CD4-positive, alpha-beta T cell treated with Interleukin-2 at 100 ng/mL for 4 hours (primary cell): ENCODE measurements at regions not wholly inside any gene's neighbourhood (a gene's known extent, or its start where the extent isn't known, plus 50 kb on each side); places are given as distances from the start of the nearest gene placed in this dataset.
"Not testable (repeated sequence)": the region's sequence is repeated elsewhere in the genome, so short reads cannot be mapped to it uniquely, and the experiment has no call there.

Experiments used
- DNase-seq: peaks from one replicate; pipeline ENCODE4 v3.0.0-alpha.2; 2020; ENCODE audit warnings: low spot score

- DNase-seq: not testable (repeated sequence)
Observed at GRCh38 chr5:91241460-91241859, 141.7 kb downstream of the ARRDC3 start.

- no peak for DNase-seq
Observed at GRCh38 chr5:91240175-91240574, 142.9 kb downstream of the ARRDC3 start.

GRCh38 chr5:91235271-91235694, 147.8 kb downstream of the ARRDC3 start:
- DNase-seq: no peak

- no peak for DNase-seq
Observed at GRCh38 chr5:91232523-91232922, 150.6 kb downstream of the ARRDC3 start.

- no peak for DNase-seq
Observed at GRCh38 chr5:91229031-91229727, 153.9 kb downstream of the ARRDC3 start.

GRCh38 chr5:91228188-91228587, 154.9 kb downstream of the ARRDC3 start:
- no peak for DNase-seq

GRCh38 chr5:91225848-91226686, 157.1 kb downstream of the ARRDC3 start:
- peak; percentile 71 for DNase-seq

- DNase-seq: no peak
Observed at GRCh38 chr5:91224969-91225368, 158.1 kb downstream of the ARRDC3 start.

- DNase-seq: no peak
Observed at GRCh38 chr5:91224456-91224855, 158.7 kb downstream of the ARRDC3 start.

GRCh38 chr5:91223886-91224285, 159.2 kb downstream of the ARRDC3 start:
- no peak for DNase-seq

- DNase-seq: no peak
Observed at GRCh38 chr5:91222482-91222881, 160.6 kb downstream of the ARRDC3 start.

- no peak for DNase-seq
Observed at GRCh38 chr5:91221917-91222316, 161.2 kb downstream of the ARRDC3 start.

- peak; percentile 38 for DNase-seq
Observed at GRCh38 chr5:91219803-91220371, 163.2 kb downstream of the ARRDC3 start.

- DNase-seq: no peak
Observed at GRCh38 chr5:91219091-91219802, 163.9 kb downstream of the ARRDC3 start.

GRCh38 chr5:91217859-91218258, 165.3 kb downstream of the ARRDC3 start:
- DNase-seq: no peak

GRCh38 chr5:91214571-91214970, 168.5 kb downstream of the ARRDC3 start:
- DNase-seq: no peak
